Endothelial cell of umbilical vein (primary cell): ENCODE measurements at regions not wholly inside any gene's neighbourhood (a gene's known extent, or its start where the extent isn't known, plus 50 kb on each side); places are given as distances from the start of the nearest gene placed in this dataset.
"Not testable (repeated sequence)": the region's sequence is repeated elsewhere in the genome, so short reads cannot be mapped to it uniquely, and the experiment has no call there.

Experiments used
- BruUV-seq: library from RNA; stranded (reverse); fragments of 400-500 nt; replicated peaks from 2 replicates; lab custom pipeline; 2021; lab: Mats Ljungman, UMichigan
- CTCF ChIA-PET: fragments of 300-600, 350-600 bp; sonication (Branson Sonifier 250); formaldehyde crosslinking; loops from one replicate; lab custom pipeline; 2021; ENCODE audit warnings: antibody characterized with exemption, inconsistent platforms; lab: Charles Lee
- POLR2A ChIA-PET: fragments of 300-600, 350-600 bp; sonication (Branson Sonifier 250); formaldehyde crosslinking; loops from one replicate; lab custom pipeline; 2021; ENCODE audit warnings: antibody characterized with exemption, inconsistent platforms; lab: Charles Lee
- DNase-seq: peaks from one replicate; pipeline ENCODE4 v3.0.0-alpha.2; 2011; ENCODE audit warnings: low read depth, low spot score
- FAIRE-seq: peaks from 2 replicates; lab custom pipeline; 2011; peaks lifted over from hg19 to GRCh38; lab: Jason Lieb, UNC
- H2AFZ ChIP-seq: 2 replicates; pipeline ENCODE4 v1.6.0; 2012; ENCODE audit warnings: low read depth, low read length, control low read depth, inconsistent platforms
- H3K27ac ChIP-seq: 2 replicates; pipeline ENCODE4 v1.5.1; 2011; ENCODE audit warnings: low read depth, mild to moderate bottlenecking, control low read depth, low read length, moderate library complexity; ENCODE audit not compliant: insufficient read depth
- H3K27me3 ChIP-seq, 2 experiments: 2 replicates each; pipeline versions ENCODE4 v1.6.0 to v1.6.1; 2011; ENCODE audit warnings: low read length in 2 of 2, mixed read lengths in 1 of 2; ENCODE audit not compliant: control insufficient read depth in 2 of 2, insufficient read depth in 2 of 2
- H3K36me3 ChIP-seq, 2 experiments: 2 replicates in 1 of 2; 3 replicates in 1 of 2; pipeline ENCODE4 v1.5.1; 2011; ENCODE audit warnings: low read length in 2 of 2, mild to moderate bottlenecking in 1 of 2, moderate library complexity in 1 of 2; ENCODE audit not compliant: control insufficient read depth in 2 of 2, insufficient read depth in 2 of 2; ENCODE audit errors: extremely low read depth in 1 of 2
- H3K4me1 ChIP-seq: 3 replicates; pipeline ENCODE4 v1.5.1; 2011; ENCODE audit warnings: mild to moderate bottlenecking, low read length; ENCODE audit not compliant: control insufficient read depth, insufficient read depth; ENCODE audit errors: extremely low read depth
- H3K4me2 ChIP-seq: 2 replicates; pipeline ENCODE4 v1.6.1; 2011; ENCODE audit warnings: low read length, control low read depth, mixed read lengths; ENCODE audit not compliant: insufficient read depth
- H3K4me3 ChIP-seq, 3 experiments: fragments of 200-600 bp in 1 of 3; sonication (generic), shearing (Covaris generic) in 1 of 3; replicated peaks in 1 of 3; 2 replicates each; pipeline ENCODE4 v1.5.1; 2011 to 2016; ENCODE audit warnings: control low read depth in 3 of 3, low read length in 3 of 3, mild to moderate bottlenecking in 2 of 3, inconsistent platforms in 1 of 3, low read depth in 1 of 3, moderate library complexity in 1 of 3; ENCODE audit not compliant: insufficient read depth in 1 of 3
- H3K79me2 ChIP-seq: 2 replicates; pipeline ENCODE4 v1.6.0; 2012; ENCODE audit warnings: low read length, inconsistent platforms; ENCODE audit not compliant: control insufficient read depth, insufficient read depth
- H3K9ac ChIP-seq: replicated peaks from 2 replicates; pipeline ENCODE3; 2011; ENCODE audit warnings: low read length, control low read depth; ENCODE audit not compliant: insufficient read depth; ENCODE audit errors: extremely low read depth
- H3K9me1 ChIP-seq: replicated peaks from 3 replicates; pipeline ENCODE4 v1.6.0; 2011; ENCODE audit warnings: mild to moderate bottlenecking, low read length; ENCODE audit not compliant: control insufficient read depth, insufficient read depth; ENCODE audit errors: extremely low read depth
- H3K9me3 ChIP-seq: replicated peaks from 2 replicates; pipeline ENCODE4 v1.5.1; 2012; ENCODE audit warnings: low read length, inconsistent platforms; ENCODE audit not compliant: control insufficient read depth, insufficient read depth
- H4K20me1 ChIP-seq: replicated peaks from 2 replicates; pipeline ENCODE3; 2011; ENCODE audit warnings: mild to moderate bottlenecking, low read length; ENCODE audit not compliant: control insufficient read depth, insufficient read depth; ENCODE audit errors: extremely low read depth
- EZH2 ChIP-seq: IDR thresholded peaks from 2 replicates; pipeline ENCODE4 v1.6.1; 2012; ENCODE audit warnings: borderline replicate concordance, low read depth, mild to moderate bottlenecking, moderate library complexity, low read length, inconsistent platforms; ENCODE audit not compliant: severe bottlenecking
- FOS ChIP-seq: IDR thresholded peaks from 2 replicates; pipeline ENCODE4 v1.6.1; 2011; ENCODE audit warnings: mild to moderate bottlenecking, low read length, moderate library complexity, borderline replicate concordance; ENCODE audit not compliant: insufficient read depth
- GATA2 ChIP-seq: IDR thresholded peaks from 2 replicates; pipeline ENCODE4 v1.7.0; 2011; ENCODE audit warnings: low read depth, mild to moderate bottlenecking, moderate library complexity, mixed read lengths, low read length; ENCODE audit not compliant: insufficient read length, insufficient read depth
- MYC ChIP-seq: IDR thresholded peaks from one replicate; pipeline ENCODE4 v1.6.1; 2011; ENCODE audit warnings: mild to moderate bottlenecking, low read depth, low read length
- POLR2A ChIP-seq: IDR thresholded peaks from 2 replicates; pipeline ENCODE4 v1.6.1; 2012; ENCODE audit warnings: low read depth, mild to moderate bottlenecking, control low read depth, low read length
- POLR2AphosphoS5 ChIP-seq: IDR thresholded peaks from 2 replicates; pipeline ENCODE4 v1.6.1; 2012; ENCODE audit warnings: low read depth, mild to moderate bottlenecking, control low read depth, low read length, moderate library complexity; ENCODE audit not compliant: insufficient read depth
- dilution Hi-C: fragments of 300-500 bp; cut with MboI; formaldehyde crosslinking; loops from one replicate; pipeline ENCODE4 v1.15.0; 2019; ENCODE audit warnings: low sequenced_read_pairs; ENCODE audit not compliant: extremely low pct_ligation_motif_present
- intact Hi-C: fragments of 100-400 bp; cut with micrococcal nuclease; formaldehyde crosslinking; loops from one replicate; pipeline ENCODE4 v1.10.0; 2022
- TF ChIP-seq, protein P1 (sequence below), 2 donors: IDR thresholded peaks; 1 replicate in 1 of 2; 2 replicates in 1 of 2; pipeline ENCODE4 v1.5.1; 2011; ENCODE audit warnings: low read length in 2 of 2, mild to moderate bottlenecking in 2 of 2, moderate library complexity in 2 of 2, control low read depth in 1 of 2, inconsistent platforms in 1 of 2, low read depth in 1 of 2; ENCODE audit not compliant: insufficient read depth in 1 of 2; ENCODE audit errors: extremely low read depth in 1 of 2
- TF ChIP-seq, protein P2 (sequence below): IDR thresholded peaks from 2 replicates; pipeline ENCODE4 v1.6.1; 2011; ENCODE audit not compliant: insufficient read depth, insufficient read length

DNA sequence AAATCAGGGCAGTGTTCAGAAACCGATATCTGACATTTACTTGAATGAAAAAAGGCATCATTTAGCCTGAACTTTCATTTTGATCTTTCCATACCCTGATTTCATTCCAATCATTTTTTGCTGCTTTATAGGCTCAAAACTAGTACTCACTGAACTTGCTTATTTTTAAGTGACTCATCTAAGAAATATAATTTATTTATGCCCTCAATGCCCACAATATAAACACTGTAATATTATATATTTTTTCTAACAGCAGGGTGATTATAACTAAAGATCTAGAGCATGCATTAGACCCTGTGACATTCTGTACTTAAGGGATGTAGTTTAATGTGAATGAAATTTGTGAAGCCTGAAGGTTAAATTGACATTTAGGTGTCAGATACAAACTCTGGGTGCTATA is 446.1 kb upstream of the CDH10 start:
- Histone ChIP-seq H4K20me1 (no peaks in the 10 kb centered on the region), H3K4me3 (no peak overlapping the region), H3K9me3 (peaks cover 3% of the 10 kb centered on the region), H3K27me3 (no peaks in the 10 kb centered on the region), H3K79me2 (no peaks in the 10 kb centered on the region), H3K9ac (no peak overlapping the region), H3K9me1 (no peaks in the 10 kb centered on the region), H2AFZ (no peak overlapping the region), H3K27ac (no peak overlapping the region), H3K4me1 (no peaks in the 10 kb centered on the region), H3K36me3 (no peaks in the 10 kb centered on the region), H3K4me2 (no peak overlapping the region)
- TF ChIP-seq MYC (no peak), POLR2A (no peak), POLR2AphosphoS5 (no peak), GATA2 (no peak)
- CTCF ChIA-PET = no interaction called here
- dilution Hi-C loops (no loop called here), intact Hi-C loops (no loop called here)
- no TSS peak for BruUV-seq
- FAIRE-seq (no peak), DNase-seq (no peak)
- POLR2A ChIA-PET = no interaction called here

DNA sequence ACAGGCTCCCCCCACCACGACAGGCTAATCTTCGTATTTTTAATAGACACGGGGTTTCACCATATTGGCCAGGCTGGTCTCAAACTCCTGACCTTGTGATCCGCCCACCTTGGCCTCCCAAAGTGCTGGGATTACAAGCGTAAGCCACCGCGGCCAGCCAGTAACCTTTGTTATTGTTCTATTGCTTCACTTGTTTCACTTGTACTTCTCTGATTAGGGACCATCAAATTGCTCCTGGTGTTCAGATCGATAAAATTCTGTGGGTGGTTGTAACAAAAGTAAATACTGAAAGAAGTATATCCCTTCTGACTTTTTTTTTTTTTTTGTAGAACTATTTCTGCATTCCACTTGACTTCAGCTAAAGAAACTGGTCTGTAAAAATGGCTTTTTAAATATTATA is 445.5 kb upstream of the CDH10 start:
- BruUV-seq = no TSS peak
- Histone ChIP-seq H3K9me3 (peaks cover 3% of the 10 kb centered on the region), H2AFZ (no peak overlapping the region), H3K4me1 (no peaks in the 10 kb centered on the region), H3K79me2 (no peaks in the 10 kb centered on the region), H4K20me1 (no peaks in the 10 kb centered on the region), H3K4me2 (no peak overlapping the region), H3K4me3 (no peak overlapping the region), H3K27ac (no peak overlapping the region), H3K27me3 (no peaks in the 10 kb centered on the region), H3K9ac (no peak overlapping the region), H3K9me1 (no peaks in the 10 kb centered on the region), H3K36me3 (no peaks in the 10 kb centered on the region)
- ChIA-PET POLR2A (no interaction called here), CTCF (no interaction called here)
- dilution Hi-C loops (no loop called here), intact Hi-C loops (no loop called here)
- FAIRE-seq = no peak
- TF ChIP-seq MYC = no peak
- no peak for TF ChIP-seq POLR2A
- TF ChIP-seq, protein P1, sequence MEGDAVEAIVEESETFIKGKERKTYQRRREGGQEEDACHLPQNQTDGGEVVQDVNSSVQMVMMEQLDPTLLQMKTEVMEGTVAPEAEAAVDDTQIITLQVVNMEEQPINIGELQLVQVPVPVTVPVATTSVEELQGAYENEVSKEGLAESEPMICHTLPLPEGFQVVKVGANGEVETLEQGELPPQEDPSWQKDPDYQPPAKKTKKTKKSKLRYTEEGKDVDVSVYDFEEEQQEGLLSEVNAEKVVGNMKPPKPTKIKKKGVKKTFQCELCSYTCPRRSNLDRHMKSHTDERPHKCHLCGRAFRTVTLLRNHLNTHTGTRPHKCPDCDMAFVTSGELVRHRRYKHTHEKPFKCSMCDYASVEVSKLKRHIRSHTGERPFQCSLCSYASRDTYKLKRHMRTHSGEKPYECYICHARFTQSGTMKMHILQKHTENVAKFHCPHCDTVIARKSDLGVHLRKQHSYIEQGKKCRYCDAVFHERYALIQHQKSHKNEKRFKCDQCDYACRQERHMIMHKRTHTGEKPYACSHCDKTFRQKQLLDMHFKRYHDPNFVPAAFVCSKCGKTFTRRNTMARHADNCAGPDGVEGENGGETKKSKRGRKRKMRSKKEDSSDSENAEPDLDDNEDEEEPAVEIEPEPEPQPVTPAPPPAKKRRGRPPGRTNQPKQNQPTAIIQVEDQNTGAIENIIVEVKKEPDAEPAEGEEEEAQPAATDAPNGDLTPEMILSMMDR (IDR thresholded peaks at IDR 0.05; ENCODE audit: extremely low read depth in 1 of 2, insufficient read depth in 1 of 2, low read depth in 1 of 2, low read length in 2 of 2) = no peak
- TF ChIP-seq EZH2 = no peak
- TF ChIP-seq POLR2AphosphoS5 = no peak
- TF ChIP-seq, protein P2, sequence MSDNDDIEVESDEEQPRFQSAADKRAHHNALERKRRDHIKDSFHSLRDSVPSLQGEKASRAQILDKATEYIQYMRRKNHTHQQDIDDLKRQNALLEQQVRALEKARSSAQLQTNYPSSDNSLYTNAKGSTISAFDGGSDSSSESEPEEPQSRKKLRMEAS = no peak
- TF ChIP-seq FOS = no peak
- no peak for DNase-seq

DNA sequence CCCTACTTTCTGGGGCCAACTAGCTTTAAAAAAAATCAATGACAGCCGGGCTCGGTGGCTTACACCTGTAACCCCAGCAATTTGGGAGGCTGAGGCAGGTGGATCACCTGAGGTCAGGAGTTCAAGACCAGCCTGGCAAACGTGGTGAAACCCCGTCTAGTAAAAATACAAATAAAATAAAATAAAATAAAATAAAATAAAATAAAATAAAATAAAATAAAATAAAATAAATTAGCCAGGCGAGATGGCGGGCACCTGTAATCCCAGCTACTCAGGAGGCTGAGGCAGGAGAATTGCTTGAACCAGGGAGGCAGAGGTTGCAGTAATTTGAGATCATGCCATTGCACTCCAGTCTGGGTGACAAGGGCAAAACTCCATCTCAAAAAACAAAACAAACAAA is 443.9 kb upstream of the CDH10 start:
- H3K4me3 ChIP-seq, CTCF ChIA-PET, H4K20me1 ChIP-seq, H3K79me2 ChIP-seq, H3K27ac ChIP-seq, dilution Hi-C loops, DNase-seq, H3K27me3 ChIP-seq, FAIRE-seq, H2AFZ ChIP-seq, intact Hi-C loops, H3K36me3 ChIP-seq, H3K9ac ChIP-seq, POLR2A ChIA-PET, BruUV-seq, H3K4me1 ChIP-seq, H3K9me1 ChIP-seq, H3K9me3 ChIP-seq, H3K4me2 ChIP-seq: not testable (repeated sequence)
